Neutrophil (primary cell): ENCODE measurements at regions not wholly inside any gene's neighbourhood (a gene's known extent, or its start where the extent isn't known, plus 50 kb on each side); places are given as distances from the start of the nearest gene placed in this dataset.

Experiments used
- H3K27ac ChIP-seq: fragments of 200-600 bp; sonication (generic); 2 replicates; pipeline ENCODE4 v1.5.1; 2016; ENCODE audit warnings: mild to moderate bottlenecking, moderate library complexity
- H3K27me3 ChIP-seq: fragments of 200-600 bp; sonication (generic); 2 replicates; pipeline ENCODE4 v1.6.0; 2016; ENCODE audit warnings: mild to moderate bottlenecking
- H3K36me3 ChIP-seq: fragments of 200-600 bp; sonication (generic); 2 replicates; pipeline ENCODE4 v1.5.1; 2017
- H3K4me1 ChIP-seq, 2 experiments: fragments of 200-600 bp in 1 of 2; sonication (generic) in 1 of 2; 1 replicate in 1 of 2; 2 replicates in 1 of 2; pipeline versions ENCODE4 v1.5.1 to v1.6.1; 2013 to 2016; ENCODE audit warnings: low read depth in 1 of 2, low read length in 1 of 2, mild to moderate bottlenecking in 1 of 2, moderate library complexity in 1 of 2; ENCODE audit not compliant: control insufficient read depth in 1 of 2, insufficient read depth in 1 of 2
- H3K4me3 ChIP-seq, 2 experiments: fragments of 200-600 bp in 1 of 2; sonication (generic) in 1 of 2; 1 replicate in 1 of 2; 2 replicates in 1 of 2; pipeline ENCODE4 v1.5.1; 2013 to 2016; ENCODE audit warnings: low read depth in 1 of 2, low read length in 1 of 2, mild to moderate bottlenecking in 1 of 2, moderate library complexity in 1 of 2
- H3K9me3 ChIP-seq: fragments of 200-600 bp; sonication (generic); 2 replicates; pipeline ENCODE4 v1.5.1; 2016
- TF ChIP-seq, protein P1 (sequence below): fragments of 200-600 bp; sonication (generic); IDR thresholded peaks from 2 replicates; pipeline ENCODE4 v1.5.1; 2016; ENCODE audit warnings: antibody characterized with exemption

DNA sequence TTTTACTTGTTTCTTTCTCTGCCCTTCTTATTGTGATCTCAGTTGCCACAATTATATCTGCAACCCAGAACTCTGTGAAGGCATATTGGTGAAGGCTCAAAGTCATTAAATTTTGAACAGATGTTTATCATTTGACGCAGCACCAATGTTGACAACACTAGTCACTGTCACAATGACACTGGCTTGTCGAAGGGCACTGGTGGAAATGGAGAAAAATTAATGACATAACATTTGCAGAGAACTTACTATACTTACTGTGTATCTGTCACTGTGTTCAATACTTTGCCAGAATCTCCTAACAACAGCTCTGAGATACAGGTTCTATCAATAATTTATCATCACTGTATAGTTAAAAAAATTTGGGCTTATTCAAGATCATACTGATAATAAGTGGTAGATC, 1213.7 kb downstream of the NCAM2 start:
- H3K27me3 ChIP-seq, result no peaks in the 10 kb centered on the region
- H3K36me3 ChIP-seq, result no peaks in the 10 kb centered on the region
- TF ChIP-seq, protein P1, sequence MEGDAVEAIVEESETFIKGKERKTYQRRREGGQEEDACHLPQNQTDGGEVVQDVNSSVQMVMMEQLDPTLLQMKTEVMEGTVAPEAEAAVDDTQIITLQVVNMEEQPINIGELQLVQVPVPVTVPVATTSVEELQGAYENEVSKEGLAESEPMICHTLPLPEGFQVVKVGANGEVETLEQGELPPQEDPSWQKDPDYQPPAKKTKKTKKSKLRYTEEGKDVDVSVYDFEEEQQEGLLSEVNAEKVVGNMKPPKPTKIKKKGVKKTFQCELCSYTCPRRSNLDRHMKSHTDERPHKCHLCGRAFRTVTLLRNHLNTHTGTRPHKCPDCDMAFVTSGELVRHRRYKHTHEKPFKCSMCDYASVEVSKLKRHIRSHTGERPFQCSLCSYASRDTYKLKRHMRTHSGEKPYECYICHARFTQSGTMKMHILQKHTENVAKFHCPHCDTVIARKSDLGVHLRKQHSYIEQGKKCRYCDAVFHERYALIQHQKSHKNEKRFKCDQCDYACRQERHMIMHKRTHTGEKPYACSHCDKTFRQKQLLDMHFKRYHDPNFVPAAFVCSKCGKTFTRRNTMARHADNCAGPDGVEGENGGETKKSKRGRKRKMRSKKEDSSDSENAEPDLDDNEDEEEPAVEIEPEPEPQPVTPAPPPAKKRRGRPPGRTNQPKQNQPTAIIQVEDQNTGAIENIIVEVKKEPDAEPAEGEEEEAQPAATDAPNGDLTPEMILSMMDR, result no peak

DNA sequence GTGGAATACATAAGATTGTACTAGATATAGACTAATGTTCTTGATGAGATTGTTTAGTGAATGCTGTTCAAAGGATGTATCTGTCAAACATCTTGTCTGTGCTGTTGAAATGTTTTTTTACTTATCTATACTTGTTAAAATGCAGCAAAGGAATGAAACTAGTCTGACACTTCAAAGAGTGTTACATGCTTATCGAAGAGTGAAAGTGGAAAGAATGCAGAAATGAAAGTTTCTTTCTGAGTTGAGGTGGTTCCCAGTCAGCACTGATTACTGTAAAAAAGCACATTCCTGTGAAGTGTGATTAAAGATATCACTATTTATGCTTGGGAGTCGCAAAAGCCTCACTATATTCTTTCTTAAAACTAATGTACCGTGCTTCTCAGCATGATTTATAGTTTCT, 1225.2 kb downstream of the NCAM2 start:
- TF ChIP-seq, protein P1, result no peak
- H3K27ac ChIP-seq, result no peak overlapping the region
- H3K27me3 ChIP-seq, result no peaks in the 10 kb centered on the region
- H3K4me3 ChIP-seq, result no peak overlapping the region
- no peaks in the 10 kb centered on the region for H3K4me1 ChIP-seq
- H3K9me3 ChIP-seq, result no peaks in the 10 kb centered on the region
- H3K36me3 ChIP-seq, result no peaks in the 10 kb centered on the region

More for the DNA sequence above, 1213.7 kb downstream of the NCAM2 start:
- H3K4me1 ChIP-seq, result no peaks in the 10 kb centered on the region
- H3K27ac ChIP-seq, result no peak overlapping the region
- no peak overlapping the region for H3K4me3 ChIP-seq
- H3K9me3 ChIP-seq, result no peaks in the 10 kb centered on the region

DNA sequence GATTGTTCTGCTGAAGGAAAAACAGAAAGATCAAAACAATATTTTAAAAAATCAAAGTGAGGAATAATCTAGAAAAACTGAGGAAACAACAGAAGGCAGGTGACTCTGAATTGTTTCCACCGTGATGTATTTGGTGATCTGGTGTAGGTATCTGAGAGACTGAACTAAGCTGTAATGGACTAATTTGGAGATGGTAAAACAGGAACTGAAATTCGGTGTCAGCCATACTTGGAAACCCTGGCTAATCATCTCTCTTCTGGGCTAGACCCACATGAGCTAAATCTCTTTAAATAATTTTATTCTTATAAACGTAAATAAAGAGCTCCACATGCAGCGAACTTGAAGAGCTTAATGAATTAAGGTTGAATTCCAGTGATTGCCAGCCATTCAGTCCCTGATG, 1226.1 kb downstream of the NCAM2 start:
- Histone ChIP-seq H3K36me3 (no peaks in the 10 kb centered on the region), H3K4me3 (no peak overlapping the region), H3K9me3 (no peaks in the 10 kb centered on the region), H3K27me3 (no peaks in the 10 kb centered on the region), H3K4me1 (no peaks in the 10 kb centered on the region), H3K27ac (no peak overlapping the region)
- TF ChIP-seq, protein P1, result no peak

DNA sequence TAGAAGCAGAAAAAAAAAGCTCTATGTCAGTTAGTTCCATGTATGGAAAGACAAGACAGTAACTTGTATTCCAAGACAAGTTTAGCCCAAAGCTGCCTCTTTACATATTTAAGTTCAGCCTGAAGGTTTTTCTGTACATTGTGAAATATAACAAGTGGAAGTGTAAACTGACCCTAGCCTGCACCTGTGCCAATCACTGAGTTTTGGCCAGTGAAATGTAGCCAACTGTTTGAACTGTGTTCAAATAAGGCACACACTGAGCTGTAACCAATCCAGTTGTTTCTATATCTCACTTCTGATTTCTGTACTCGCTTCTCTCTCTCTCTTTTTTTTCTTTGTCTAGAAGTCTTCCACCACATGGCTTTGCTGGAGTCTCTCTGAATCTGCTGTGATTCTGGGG, 1227.1 kb downstream of the NCAM2 start:
- Histone ChIP-seq H3K4me1 (no peaks in the 10 kb centered on the region), H3K36me3 (no peaks in the 10 kb centered on the region), H3K27ac (no peak overlapping the region), H3K27me3 (no peaks in the 10 kb centered on the region), H3K4me3 (no peak overlapping the region), H3K9me3 (no peaks in the 10 kb centered on the region)
- TF ChIP-seq, protein P1, result no peak

DNA sequence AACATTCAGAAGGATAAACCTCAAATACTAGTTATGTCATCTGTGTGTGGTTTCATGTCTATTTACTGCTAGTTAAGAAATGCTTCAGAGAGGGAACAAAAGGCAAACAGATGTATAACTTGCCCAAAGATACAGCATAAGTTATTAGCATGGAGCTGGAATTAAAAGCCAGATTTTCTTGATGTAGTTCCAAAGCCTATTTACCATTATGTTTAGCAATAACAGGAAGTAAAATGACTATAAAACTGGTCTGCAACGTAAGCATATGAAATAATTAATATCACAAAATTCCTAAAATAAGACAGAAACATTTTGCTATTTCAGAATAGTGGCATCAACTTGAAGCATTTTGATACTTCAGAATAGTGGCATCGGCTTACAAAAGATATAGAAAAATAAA, 1232.8 kb downstream of the NCAM2 start:
- Histone ChIP-seq H3K27ac (no peak overlapping the region), H3K9me3 (no peaks in the 10 kb centered on the region)
- TF ChIP-seq, protein P1, result no peak

More for the DNA sequence above, 1232.8 kb downstream of the NCAM2 start:
- Histone ChIP-seq H3K4me1 (no peaks in the 10 kb centered on the region), H3K36me3 (no peaks in the 10 kb centered on the region), H3K27me3 (no peaks in the 10 kb centered on the region), H3K4me3 (no peak overlapping the region)
